ENCODE measurements at regions not wholly inside any gene's neighbourhood (a gene's known extent, or its start where the extent isn't known, plus 50 kb on each side); places are given as distances from the start of the nearest gene placed in this dataset.
A peak's percentile ranks its signal among the peaks of the same experiment; 100 is the strongest.

DNA sequence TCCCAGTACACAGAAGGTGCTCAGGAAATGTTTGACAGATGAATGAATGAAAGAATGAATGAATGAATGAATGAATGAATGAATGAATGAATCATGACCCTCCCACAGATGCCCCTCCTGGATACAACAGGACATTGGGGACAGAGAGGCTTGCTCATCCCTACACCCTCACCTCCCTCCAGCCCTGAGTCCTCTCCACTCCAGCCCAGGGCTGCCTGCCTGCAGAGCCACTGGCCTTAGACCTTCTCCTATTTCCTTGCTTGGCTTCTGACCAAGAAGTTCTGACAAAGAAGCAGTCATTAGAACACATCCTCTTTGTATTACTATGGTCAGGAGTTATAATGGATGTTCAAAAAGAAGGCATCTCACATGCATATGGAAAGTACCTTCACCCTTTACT lies 240.7 kb upstream of the DAPK1 start:
- DNase-seq (ENCODE audit: low read depth): no peak
- TF ChIP-seq, protein P1, sequence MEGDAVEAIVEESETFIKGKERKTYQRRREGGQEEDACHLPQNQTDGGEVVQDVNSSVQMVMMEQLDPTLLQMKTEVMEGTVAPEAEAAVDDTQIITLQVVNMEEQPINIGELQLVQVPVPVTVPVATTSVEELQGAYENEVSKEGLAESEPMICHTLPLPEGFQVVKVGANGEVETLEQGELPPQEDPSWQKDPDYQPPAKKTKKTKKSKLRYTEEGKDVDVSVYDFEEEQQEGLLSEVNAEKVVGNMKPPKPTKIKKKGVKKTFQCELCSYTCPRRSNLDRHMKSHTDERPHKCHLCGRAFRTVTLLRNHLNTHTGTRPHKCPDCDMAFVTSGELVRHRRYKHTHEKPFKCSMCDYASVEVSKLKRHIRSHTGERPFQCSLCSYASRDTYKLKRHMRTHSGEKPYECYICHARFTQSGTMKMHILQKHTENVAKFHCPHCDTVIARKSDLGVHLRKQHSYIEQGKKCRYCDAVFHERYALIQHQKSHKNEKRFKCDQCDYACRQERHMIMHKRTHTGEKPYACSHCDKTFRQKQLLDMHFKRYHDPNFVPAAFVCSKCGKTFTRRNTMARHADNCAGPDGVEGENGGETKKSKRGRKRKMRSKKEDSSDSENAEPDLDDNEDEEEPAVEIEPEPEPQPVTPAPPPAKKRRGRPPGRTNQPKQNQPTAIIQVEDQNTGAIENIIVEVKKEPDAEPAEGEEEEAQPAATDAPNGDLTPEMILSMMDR (conservative IDR thresholded peaks at IDR 0.05; ENCODE audit: low read depth, low read length): no peak
- no peak overlapping the region for H3K4me3 ChIP-seq (ENCODE audit: low read length)

DNA sequence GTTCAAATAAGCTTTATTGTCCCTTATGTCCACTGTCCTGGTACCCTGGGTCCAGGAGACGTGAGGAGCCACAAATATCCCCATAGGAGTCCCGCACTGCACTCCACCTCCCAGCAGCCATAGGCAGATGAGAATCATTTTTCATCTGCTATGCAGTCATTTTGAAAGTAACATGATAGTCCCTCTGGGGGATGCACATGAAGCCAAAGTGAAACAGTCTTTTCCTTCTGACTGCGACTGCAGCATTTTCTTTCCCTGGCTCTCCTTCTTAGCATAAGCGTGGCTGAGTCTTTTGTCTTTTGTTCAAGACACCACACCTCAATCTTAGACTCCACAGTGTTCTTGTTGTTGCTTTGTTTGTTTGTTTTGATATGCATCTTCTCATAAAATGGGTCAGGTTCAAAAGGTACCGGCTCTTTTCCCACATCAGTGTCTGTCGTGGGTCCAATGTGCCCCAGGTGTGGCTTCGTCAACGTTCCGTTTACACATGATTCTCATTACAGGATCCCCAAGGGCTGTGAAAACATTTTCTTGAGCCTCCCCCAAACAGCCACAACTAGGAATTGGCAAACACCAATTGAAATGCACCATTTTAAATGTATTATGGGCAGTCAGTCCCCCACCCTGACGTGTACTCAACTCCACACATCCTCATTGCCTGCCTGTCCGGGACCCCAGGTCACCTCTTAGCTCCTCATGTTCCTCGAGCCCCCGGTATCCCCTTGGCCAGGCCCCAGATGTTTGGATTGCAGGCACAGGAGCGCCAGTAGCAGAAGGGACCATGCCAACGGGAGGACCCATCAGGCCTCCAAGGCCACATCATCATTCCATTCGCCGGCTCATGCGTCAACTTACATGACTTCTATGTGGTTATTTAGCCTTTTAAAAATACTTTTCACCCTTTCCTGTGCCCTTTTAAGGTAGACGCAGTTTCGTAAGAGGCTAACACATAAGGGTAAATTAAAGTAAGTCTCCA lies 237.8 kb upstream of the DAPK1 start:
- TF ChIP-seq, protein P1 (conservative IDR thresholded peaks at IDR 0.05; ENCODE audit: low read depth, low read length): no peak
- DNase-seq (ENCODE audit: low read depth): no peak
- H3K4me3 ChIP-seq (ENCODE audit: low read length): no peak overlapping the region

DNA sequence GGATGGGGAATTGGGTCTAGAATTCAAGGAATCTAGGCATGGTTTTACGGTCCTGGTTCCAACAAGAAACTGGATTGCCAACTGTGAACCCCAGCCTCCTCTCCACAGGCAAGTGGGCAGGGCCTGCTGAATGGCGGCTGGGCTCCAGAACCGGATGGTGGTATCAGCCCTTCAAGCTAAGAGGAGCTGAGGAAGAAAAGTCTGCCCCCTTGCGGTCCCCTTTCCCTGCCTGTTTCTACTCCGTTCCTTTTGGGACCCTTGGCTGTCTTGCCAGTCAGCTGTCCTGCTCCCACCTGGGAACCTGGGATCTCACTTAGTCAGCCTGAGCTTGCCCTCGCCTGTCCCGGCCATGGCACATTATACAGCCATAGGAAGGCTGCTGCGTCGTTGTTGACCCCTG lies 234.4 kb upstream of the DAPK1 start:
- no peak for DNase-seq (ENCODE audit: low read depth)

DNA sequence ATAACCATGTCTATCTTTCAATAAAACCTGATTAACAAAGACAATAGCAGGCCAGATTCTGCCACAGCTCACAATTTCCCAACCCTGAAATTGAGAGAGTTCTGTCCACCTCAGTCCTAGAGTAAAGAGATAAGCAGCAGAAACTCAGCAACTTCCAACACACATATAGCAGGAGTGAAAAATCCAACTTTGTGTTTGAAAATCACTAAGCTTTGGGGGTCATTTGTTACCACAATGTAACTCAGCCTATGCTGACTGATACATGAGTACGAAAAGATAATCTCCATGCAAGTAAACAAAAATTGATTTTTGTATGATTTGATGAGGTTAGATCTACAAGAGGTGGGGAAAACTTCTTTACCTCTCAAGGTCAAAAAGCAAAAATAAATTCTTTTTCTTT lies 231.0 kb upstream of the DAPK1 start:
- no peak for DNase-seq (ENCODE audit: low read depth)
- TF ChIP-seq, protein P1 (conservative IDR thresholded peaks at IDR 0.05; ENCODE audit: low read depth, low read length): no peak
- H3K4me3 ChIP-seq (ENCODE audit: low read length): no peak overlapping the region

More for the DNA sequence above, 234.4 kb upstream of the DAPK1 start:
- no peak overlapping the region for H3K4me3 ChIP-seq (ENCODE audit: low read length)
- TF ChIP-seq, protein P1 (conservative IDR thresholded peaks at IDR 0.05; ENCODE audit: low read depth, low read length): peak; percentile 47

DNA sequence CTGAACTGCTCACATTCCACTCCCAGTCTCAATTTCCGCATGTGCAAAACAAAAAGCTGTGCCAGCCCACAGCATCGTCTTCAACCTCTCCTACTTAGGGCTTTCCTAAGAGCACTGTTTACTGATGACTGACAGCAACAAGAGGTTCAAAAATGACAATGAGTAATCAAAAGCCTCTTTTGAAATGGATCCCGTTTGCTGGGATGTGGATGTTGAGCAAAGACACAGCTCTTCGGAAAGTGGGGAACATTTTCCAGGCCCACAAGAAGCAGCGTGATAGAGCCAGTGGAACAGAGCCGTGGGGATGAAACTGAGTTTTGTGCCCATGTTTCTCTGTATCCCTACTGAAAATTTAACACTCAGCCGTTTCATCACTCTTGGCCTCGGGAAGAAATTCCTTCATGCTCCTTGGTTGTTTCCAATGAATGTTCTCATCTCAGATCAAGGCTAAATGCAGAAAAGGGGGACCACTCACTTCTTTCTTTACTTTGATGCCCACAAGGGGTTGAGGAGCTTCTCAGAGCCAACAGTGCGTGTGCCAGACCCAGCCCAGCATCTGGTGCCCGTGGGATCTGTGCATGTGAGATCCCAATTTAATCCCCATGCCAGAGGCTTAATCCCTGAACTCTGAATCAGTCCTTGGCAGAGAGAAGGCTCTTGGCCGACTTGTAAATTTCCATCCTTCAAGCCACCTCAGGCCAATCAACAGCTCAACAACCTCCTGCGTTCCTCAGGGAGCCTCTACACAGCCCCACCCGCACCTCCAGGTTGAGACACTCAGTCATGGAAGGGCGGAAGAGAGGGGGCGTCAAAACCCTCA lies 230.2 kb upstream of the DAPK1 start:
- peak; percentile 78 for DNase-seq (ENCODE audit: low read depth)
- TF ChIP-seq, protein P1 (conservative IDR thresholded peaks at IDR 0.05; ENCODE audit: low read depth, low read length): no peak
- H3K4me3 ChIP-seq (ENCODE audit: low read length): no peak overlapping the region

DNA sequence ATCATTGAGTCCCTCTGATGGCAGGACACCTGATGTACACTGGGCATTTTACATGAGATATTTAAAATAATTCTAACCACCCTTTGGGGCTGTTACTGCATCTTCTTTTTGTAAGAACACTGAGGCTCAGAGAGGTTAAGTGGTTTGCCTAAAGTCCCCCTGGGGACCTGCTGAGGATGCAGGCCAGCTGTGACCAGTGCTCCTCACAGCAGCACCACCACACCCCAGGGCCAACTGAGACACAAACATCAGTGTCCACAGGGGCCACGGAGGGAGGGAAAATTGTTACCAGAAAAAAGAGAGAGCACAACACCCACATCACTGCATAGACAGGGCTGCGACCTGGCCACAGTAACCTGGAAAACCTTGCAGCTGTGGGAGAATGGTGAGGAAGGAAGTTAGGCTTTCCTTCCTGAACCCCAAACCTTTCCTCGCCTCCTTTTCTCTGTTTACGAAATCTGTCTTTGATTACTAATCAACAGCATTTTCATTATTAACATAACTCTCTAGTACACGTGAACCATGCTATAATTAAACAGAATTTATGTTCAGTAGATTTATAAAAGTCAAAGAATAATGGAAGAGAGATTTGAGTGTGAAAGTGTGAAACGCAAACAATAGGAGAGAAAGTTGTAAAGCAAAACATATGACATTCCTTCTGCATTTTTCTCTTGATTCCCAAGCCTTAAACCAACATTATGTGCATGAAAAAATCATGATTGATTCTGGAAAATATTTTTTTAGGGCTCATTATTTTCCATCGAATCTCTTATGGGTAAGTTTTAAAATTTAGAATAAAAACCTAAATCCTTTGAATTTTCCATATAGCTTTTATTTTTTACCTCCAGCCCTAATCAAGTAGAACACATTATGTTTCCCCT lies 228.1 kb upstream of the DAPK1 start:
- no peak overlapping the region for H3K4me3 ChIP-seq (ENCODE audit: low read length)
- TF ChIP-seq, protein P1 (conservative IDR thresholded peaks at IDR 0.05; ENCODE audit: low read depth, low read length): no peak
- no peak for DNase-seq (ENCODE audit: low read depth)

Measured in retinal pigment epithelial cell (primary cell).